ENCODE measurements at regions not wholly inside any gene's neighbourhood (a gene's known extent, or its start where the extent isn't known, plus 50 kb on each side); places are given as distances from the start of the nearest gene placed in this dataset.

GRCh38 chr3:107977221-107978130 is 113.4 kb downstream of the CD47 start:
- TF ChIP-seq EP300 (IDR thresholded peaks at IDR 0.05): no peak
- TF ChIP-seq POLR2AphosphoS5 (IDR thresholded peaks at IDR 0.05): no peak
- no peak for TF ChIP-seq POLR2A (IDR thresholded peaks at IDR 0.05; ENCODE audit: low read depth)
- no peak for TF ChIP-seq CTCF (IDR thresholded peaks at IDR 0.05)
- 96% methylated on average over 9 of the region's 9 CpGs for WGBS
- intact Hi-C loops (cut with DNase I): no loop called here

GRCh38 chr3:107976202-107976800 is 114.5 kb downstream of the CD47 start:
- Histone ChIP-seq H3K27ac (replicated peaks in 1 of 4) (no peak overlapping the region), H3K36me3 (no peaks in the 10 kb centered on the region), H3K27me3 (no peaks in the 10 kb centered on the region), H3K4me1 (peaks cover 3 to 13% (median 5%) of the 10 kb centered on the region in 4 donors), H3K9me3 (no peaks in the 10 kb centered on the region), H3K4me3 (no peak overlapping the region)
- DNase-seq (ENCODE audit: extremely low spot score): no peak
- intact Hi-C loops (cut with DNase I): no loop called here
- no peak for TF ChIP-seq POLR2AphosphoS5 (IDR thresholded peaks at IDR 0.05)
- no peak for TF ChIP-seq POLR2A (IDR thresholded peaks at IDR 0.05; ENCODE audit: low read depth)
- TF ChIP-seq CTCF (IDR thresholded peaks at IDR 0.05): no peak
- no peak for TF ChIP-seq EP300 (IDR thresholded peaks at IDR 0.05)
- 81% methylated on average over 5 of the region's 5 CpGs for WGBS

More at GRCh38 chr3:107977221-107978130, 113.4 kb downstream of the CD47 start:
- H3K36me3 ChIP-seq: no peaks in the 10 kb centered on the region
- H3K4me3 ChIP-seq: no peak overlapping the region
- peaks cover 11 to 21% (median 13%) of the 10 kb centered on the region in 4 donors for H3K4me1 ChIP-seq
- no peaks in the 10 kb centered on the region for H3K27me3 ChIP-seq
- no peak for DNase-seq (ENCODE audit: extremely low spot score)
- no peak overlapping the region for H3K27ac ChIP-seq (replicated peaks in 1 of 4)
- no peaks in the 10 kb centered on the region for H3K9me3 ChIP-seq

GRCh38 chr3:107975529-107976201 is 115.2 kb downstream of the CD47 start:
- Histone ChIP-seq H3K4me1 (peaks cover 2 to 16% (median 7%) of the 10 kb centered on the region in 4 donors), H3K27ac (replicated peaks in 1 of 4) (no peak overlapping the region), H3K36me3 (no peaks in the 10 kb centered on the region), H3K4me3 (no peak overlapping the region), H3K9me3 (no peaks in the 10 kb centered on the region), H3K27me3 (no peaks in the 10 kb centered on the region)
- WGBS: 95% methylated on average over 3 of the region's 3 CpGs
- intact Hi-C loops (cut with DNase I): no loop called here
- no peak for DNase-seq (ENCODE audit: extremely low spot score)
- TF ChIP-seq EP300 (IDR thresholded peaks at IDR 0.05) (no peak), CTCF (IDR thresholded peaks at IDR 0.05) (no peak), POLR2A (IDR thresholded peaks at IDR 0.05; ENCODE audit: low read depth) (no peak), POLR2AphosphoS5 (IDR thresholded peaks at IDR 0.05) (no peak)

GRCh38 chr3:107973961-107974360 is 116.9 kb downstream of the CD47 start:
- no peaks in the 10 kb centered on the region for H3K9me3 ChIP-seq
- no peaks in the 10 kb centered on the region for H3K27me3 ChIP-seq
- H3K36me3 ChIP-seq: no peaks in the 10 kb centered on the region
- H3K4me1 ChIP-seq: peaks cover 14 to 29% (median 18%) of the 10 kb centered on the region in 4 donors
- WGBS: 89% methylated on average over 4 of the region's 4 CpGs
- H3K4me3 ChIP-seq: no peak overlapping the region
- DNase-seq (ENCODE audit: extremely low spot score): no peak
- no peak overlapping the region for H3K27ac ChIP-seq (replicated peaks in 1 of 4)
- TF ChIP-seq POLR2AphosphoS5 (IDR thresholded peaks at IDR 0.05): no peak
- no peak for TF ChIP-seq POLR2A (IDR thresholded peaks at IDR 0.05; ENCODE audit: low read depth)
- TF ChIP-seq EP300 (IDR thresholded peaks at IDR 0.05): no peak
- no peak for TF ChIP-seq CTCF (IDR thresholded peaks at IDR 0.05)
- intact Hi-C loops (cut with DNase I): no loop called here

Data from esophagus muscularis mucosa (tissue), 4 donors.